ENCODE measurements at regions not wholly inside any gene's neighbourhood (a gene's known extent, or its start where the extent isn't known, plus 50 kb on each side); places are given as distances from the start of the nearest gene placed in this dataset.

DNA sequence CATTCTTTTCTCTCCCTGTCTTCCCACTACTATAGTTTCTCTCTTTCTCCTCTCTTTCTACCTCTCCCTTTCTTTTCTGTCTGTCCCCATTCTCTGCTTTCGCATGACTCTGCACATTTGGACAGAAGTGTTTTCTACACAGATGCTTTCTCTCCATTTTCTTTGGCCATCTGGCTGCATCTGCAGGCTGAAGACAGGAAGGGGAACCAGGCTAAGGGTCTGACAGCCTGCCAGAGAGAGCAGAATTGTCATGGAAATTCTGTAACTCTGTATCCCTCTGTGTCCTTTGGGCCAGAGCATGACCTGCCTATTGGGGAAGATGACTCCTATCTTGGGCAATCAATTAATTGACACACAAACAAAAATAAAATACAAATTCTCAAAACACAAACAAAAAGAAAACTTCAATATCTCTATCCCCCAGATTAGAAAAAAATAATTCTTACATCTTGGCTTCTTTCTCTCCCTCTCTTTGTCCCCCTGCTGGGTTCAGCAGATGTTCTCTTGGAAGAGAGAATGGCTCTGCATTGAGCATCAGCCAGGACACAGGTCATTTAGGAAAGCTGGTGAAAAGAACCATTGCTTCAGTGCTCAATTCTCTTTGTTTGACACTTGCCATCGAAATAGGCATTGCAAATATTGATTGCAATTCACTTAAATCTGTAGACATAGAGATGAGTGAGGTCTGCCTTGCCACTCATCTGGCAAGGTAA, 415.9 kb upstream of the KLF4 start:
- no peaks in the 10 kb centered on the region for H3K36me3 ChIP-seq
- no peak overlapping the region for H3K4me3 ChIP-seq
- no peaks in the 10 kb centered on the region for H3K4me1 ChIP-seq (replicated peaks)
- no peaks in the 10 kb centered on the region for H3K27me3 ChIP-seq (replicated peaks)
- H3K27ac ChIP-seq = no peak overlapping the region
- H3K9me3 ChIP-seq (replicated peaks) = no peaks in the 10 kb centered on the region
- DNase-seq (ENCODE audit: low read depth in 1 of 2, low spot score in 2 of 2) = no peak

DNA sequence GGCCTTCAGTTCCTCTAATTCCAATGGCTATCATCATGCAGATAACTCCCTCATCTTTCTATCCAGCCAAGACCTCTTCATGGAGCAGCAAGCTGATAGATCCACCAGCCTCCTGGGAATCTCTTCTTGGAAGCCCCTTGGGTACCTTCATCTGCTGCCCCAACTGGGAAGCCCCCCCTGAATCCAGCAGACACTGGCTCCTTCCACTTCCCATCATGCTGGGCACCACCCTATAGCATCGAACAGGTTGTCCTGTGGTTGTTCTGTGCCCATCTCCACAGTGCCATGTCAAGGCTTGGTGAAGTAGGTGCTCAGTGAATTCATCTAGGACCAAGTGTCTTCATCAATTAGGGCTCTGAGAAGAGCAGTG, 410.4 kb upstream of the KLF4 start:
- no peaks in the 10 kb centered on the region for H3K36me3 ChIP-seq
- DNase-seq (ENCODE audit: low read depth in 1 of 2, low spot score in 2 of 2) = no peak
- H3K4me3 ChIP-seq = no peak overlapping the region
- H3K27me3 ChIP-seq (replicated peaks) = no peaks in the 10 kb centered on the region
- no peaks in the 10 kb centered on the region for H3K9me3 ChIP-seq (replicated peaks)
- no peak overlapping the region for H3K27ac ChIP-seq
- no peaks in the 10 kb centered on the region for H3K4me1 ChIP-seq (replicated peaks)

DNA sequence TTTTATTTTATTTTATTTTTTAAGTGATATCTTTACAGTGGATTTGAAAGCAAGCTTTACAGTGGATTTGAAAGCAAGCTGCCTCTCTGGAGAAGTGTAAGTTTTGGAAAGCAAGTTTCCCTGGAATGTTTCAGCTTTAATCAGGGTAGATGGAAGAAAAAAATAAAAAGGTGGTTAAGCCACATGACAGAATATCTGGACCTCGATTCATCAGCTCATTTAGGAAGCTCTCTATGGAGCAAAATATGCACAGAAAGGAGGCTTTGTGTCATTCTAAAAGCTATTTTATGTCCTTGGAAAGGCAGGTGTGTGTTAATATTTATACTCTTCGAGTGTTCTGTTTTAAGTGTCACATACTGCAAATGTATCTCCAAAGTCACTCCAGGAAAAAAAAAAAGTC, 409.2 kb upstream of the KLF4 start:
- no peaks in the 10 kb centered on the region for H3K9me3 ChIP-seq (replicated peaks)
- H3K27ac ChIP-seq = no peak overlapping the region
- no peaks in the 10 kb centered on the region for H3K27me3 ChIP-seq (replicated peaks)
- DNase-seq (ENCODE audit: low read depth in 1 of 2, low spot score in 2 of 2) = no peak
- H3K4me3 ChIP-seq = no peak overlapping the region
- H3K36me3 ChIP-seq = no peaks in the 10 kb centered on the region
- H3K4me1 ChIP-seq (replicated peaks) = no peaks in the 10 kb centered on the region

DNA sequence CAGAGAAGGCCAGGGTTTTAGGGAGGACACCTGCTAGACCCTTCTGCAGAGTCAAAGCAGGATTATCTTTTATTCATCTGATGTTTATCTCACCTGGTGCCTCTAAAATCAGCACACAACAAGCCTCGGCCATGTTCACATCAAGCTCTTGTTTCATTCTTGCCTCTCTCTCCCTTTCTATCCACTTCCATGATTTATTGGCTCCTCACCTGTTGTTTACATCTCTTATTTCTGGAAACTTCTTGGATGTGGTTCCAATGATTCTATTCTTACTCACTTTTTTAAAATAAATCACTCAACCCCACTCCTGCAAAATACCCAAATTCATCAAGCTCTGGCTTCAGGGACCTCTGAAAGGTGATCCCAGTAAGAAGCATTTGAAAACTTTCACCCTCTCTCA, 407.0 kb upstream of the KLF4 start:
- DNase-seq (ENCODE audit: low read depth in 1 of 2, low spot score in 2 of 2) = no peak
- Histone ChIP-seq H3K4me1 (replicated peaks) (no peaks in the 10 kb centered on the region), H3K4me3 (no peak overlapping the region), H3K9me3 (replicated peaks) (no peaks in the 10 kb centered on the region), H3K27ac (no peak overlapping the region), H3K27me3 (replicated peaks) (no peaks in the 10 kb centered on the region), H3K36me3 (no peaks in the 10 kb centered on the region)

DNA sequence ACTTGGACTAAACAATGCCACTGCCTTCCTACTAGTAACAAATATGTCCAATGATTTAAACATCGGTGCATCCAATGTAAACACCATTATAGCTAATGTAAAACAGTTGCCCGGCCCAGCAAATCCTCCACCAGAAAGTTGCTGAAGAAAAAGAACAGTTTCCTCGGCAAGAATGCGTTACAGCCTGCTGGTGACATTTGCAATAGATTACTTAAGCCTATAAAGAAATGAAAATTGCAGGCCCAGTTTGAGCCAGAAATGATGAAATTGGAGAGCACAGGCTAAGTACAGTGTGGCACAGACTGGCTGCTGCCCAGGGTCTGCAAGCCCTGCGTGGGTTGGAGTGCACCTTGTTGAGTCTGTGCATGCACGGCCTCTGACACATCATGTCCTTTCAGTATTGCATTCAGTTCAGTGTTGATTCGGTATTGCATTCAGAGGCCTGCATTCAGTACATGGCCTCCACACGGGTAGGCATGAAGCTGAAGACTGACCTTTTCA, 406.0 kb upstream of the KLF4 start:
- no peaks in the 10 kb centered on the region for H3K36me3 ChIP-seq
- H3K9me3 ChIP-seq (replicated peaks) = no peaks in the 10 kb centered on the region
- H3K27ac ChIP-seq = no peak overlapping the region
- no peaks in the 10 kb centered on the region for H3K4me1 ChIP-seq (replicated peaks)
- no peak overlapping the region for H3K4me3 ChIP-seq
- DNase-seq (ENCODE audit: low read depth in 1 of 2, low spot score in 2 of 2) = no peak
- no peaks in the 10 kb centered on the region for H3K27me3 ChIP-seq (replicated peaks)

DNA sequence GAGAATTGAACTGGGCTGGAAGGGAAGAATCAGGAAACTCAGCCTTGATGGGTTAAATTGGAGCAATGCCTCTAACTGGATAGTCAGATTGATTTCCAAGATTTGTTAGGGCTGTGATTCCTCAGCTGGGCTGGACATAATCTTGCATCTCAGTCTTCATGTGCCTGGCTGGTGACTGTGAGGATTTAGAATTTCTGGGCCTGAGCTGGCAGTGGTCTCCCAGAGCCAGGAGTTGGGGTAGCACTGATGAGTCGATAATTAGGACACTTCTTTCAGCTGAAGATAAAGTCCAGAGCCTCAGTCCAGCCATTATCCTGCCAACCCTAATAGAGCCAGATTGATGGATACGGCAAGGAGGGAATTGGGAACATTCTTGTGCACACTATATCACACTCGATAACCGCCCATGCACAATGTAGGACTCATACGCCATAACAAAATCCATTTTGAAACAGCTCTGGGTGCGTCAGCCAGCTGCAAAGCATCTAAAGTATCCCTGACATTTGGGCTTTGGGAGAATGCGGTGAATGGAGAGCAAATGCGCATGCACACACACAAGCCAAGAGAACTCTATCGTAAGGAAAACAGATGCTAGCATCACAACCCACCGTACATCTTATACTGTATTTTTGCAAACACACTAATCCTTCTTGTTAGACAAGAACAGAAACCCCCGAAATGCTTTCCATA, 405.1 kb upstream of the KLF4 start:
- Histone ChIP-seq H3K4me3 (no peak overlapping the region), H3K27me3 (replicated peaks) (no peaks in the 10 kb centered on the region), H3K9me3 (replicated peaks) (no peaks in the 10 kb centered on the region), H3K4me1 (replicated peaks) (no peaks in the 10 kb centered on the region), H3K36me3 (no peaks in the 10 kb centered on the region), H3K27ac (no peak overlapping the region)
- DNase-seq (ENCODE audit: low read depth in 1 of 2, low spot score in 2 of 2) = no peak

DNA sequence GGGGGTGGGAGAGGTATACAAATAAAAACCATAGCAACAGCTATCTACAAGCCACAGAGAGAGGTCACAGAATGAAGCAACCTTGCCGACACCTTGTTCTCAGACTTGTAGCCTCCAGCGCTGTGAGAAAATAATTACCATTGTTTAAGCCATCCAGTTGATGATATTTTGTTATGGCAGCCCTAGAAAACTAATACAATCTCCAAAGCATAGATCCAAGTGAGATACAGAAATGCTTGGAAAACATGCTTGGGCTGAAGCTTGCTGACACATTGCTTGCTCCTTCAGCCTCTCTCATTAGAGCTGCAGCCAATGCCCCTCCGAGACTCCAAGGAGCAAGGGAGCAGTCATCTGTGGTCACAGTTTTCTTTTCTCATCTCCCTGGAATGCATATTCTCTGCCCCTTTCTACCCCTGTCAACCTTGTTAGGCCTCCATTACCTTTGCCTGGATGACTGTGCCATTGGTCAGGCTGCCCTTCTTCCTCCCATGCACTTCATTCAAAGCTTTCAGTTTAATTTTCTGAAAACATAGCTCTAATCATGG, 401.4 kb upstream of the KLF4 start:
- Histone ChIP-seq H3K4me3 (no peak overlapping the region), H3K9me3 (replicated peaks) (no peaks in the 10 kb centered on the region), H3K27me3 (replicated peaks) (no peaks in the 10 kb centered on the region), H3K27ac (no peak overlapping the region), H3K4me1 (replicated peaks) (no peaks in the 10 kb centered on the region), H3K36me3 (no peaks in the 10 kb centered on the region)
- DNase-seq (ENCODE audit: low read depth in 1 of 2, low spot score in 2 of 2) = no peak

DNA sequence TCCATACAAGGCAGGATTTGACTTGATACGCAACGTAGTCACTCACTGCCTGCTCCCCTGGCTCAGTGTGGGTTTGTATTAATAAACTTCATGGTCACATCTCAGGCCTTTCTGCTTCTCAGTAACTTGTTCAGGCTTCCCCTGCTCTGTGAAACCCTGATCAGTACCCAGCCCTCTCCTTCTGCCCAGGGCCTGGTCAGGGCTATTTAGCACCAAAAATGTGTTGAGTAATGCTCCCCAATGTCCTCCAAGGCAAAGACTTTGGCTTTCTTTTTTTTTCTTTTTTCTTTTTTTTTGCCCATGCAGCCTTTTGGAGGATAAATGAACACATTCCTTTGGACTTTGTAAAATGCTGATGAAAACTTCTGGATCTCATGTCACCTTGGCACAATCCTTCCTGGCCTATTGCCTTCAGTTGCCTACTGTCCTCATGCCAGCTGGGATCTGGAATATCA, 399.2 kb upstream of the KLF4 start:
- Histone ChIP-seq H3K9me3 (replicated peaks) (no peaks in the 10 kb centered on the region), H3K36me3 (no peaks in the 10 kb centered on the region), H3K4me1 (replicated peaks) (no peaks in the 10 kb centered on the region), H3K27me3 (replicated peaks) (no peaks in the 10 kb centered on the region), H3K27ac (no peak overlapping the region), H3K4me3 (no peak overlapping the region)
- DNase-seq (ENCODE audit: low read depth in 1 of 2, low spot score in 2 of 2) = no peak

DNA sequence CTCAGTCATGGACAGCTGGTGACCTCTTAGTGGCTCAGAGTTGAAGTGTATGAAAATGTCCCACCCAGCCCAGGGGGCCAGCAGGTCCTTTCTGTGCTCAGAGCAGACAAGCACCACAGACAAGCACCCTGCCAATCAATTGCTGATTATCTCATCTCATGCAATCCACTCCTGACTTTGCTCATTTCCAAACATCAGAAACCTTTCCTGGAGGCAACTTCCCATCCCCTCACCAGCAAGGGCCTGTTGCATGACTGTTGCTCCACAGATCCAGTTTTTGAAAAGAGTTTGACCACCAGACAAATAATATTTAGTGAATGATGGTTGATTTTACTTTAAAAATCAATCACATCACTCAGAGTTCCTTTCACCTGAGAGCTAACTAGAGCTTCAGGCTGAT, 397.3 kb upstream of the KLF4 start:
- Histone ChIP-seq H3K36me3 (no peaks in the 10 kb centered on the region), H3K4me1 (replicated peaks) (no peaks in the 10 kb centered on the region), H3K9me3 (replicated peaks) (no peaks in the 10 kb centered on the region), H3K27ac (no peak overlapping the region), H3K27me3 (replicated peaks) (no peaks in the 10 kb centered on the region), H3K4me3 (no peak overlapping the region)
- DNase-seq (ENCODE audit: low read depth in 1 of 2, low spot score in 2 of 2) = no peak

DNA sequence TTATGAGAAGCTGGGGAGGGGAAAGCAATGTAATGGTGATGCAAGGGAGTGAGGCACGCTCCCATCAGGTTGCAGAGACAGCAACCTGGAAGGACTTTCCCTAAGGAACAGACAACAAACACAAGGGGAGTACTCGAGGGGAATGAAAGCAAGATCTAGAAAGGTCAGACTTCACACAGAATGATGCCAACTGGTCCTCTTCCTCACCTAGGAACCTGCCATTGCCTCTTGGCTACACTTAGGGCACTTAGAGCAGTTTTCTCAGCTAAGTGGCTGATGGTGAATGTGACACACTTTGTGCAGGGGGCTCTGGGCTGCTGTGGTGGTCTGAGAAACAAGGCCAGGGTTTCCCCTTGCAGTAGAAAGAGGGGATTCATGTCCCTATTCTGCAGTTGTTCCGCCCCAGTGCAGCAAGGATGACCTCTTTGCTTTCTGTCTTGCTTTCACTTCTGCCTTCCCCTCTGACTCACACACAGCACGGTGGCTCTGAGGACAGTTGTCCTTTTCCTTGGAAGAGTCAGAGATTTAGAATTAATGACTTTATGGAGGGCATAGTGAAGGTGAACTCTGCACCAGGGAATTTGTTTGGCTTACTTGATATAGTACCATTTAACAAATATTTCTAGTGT, 394.0 kb upstream of the KLF4 start:
- no peak overlapping the region for H3K4me3 ChIP-seq
- DNase-seq (ENCODE audit: low read depth in 1 of 2, low spot score in 2 of 2) = no peak
- no peaks in the 10 kb centered on the region for H3K9me3 ChIP-seq (replicated peaks)
- H3K27me3 ChIP-seq (replicated peaks) = no peaks in the 10 kb centered on the region
- H3K27ac ChIP-seq = no peak overlapping the region
- H3K36me3 ChIP-seq = no peaks in the 10 kb centered on the region
- H3K4me1 ChIP-seq (replicated peaks) = no peaks in the 10 kb centered on the region

DNA sequence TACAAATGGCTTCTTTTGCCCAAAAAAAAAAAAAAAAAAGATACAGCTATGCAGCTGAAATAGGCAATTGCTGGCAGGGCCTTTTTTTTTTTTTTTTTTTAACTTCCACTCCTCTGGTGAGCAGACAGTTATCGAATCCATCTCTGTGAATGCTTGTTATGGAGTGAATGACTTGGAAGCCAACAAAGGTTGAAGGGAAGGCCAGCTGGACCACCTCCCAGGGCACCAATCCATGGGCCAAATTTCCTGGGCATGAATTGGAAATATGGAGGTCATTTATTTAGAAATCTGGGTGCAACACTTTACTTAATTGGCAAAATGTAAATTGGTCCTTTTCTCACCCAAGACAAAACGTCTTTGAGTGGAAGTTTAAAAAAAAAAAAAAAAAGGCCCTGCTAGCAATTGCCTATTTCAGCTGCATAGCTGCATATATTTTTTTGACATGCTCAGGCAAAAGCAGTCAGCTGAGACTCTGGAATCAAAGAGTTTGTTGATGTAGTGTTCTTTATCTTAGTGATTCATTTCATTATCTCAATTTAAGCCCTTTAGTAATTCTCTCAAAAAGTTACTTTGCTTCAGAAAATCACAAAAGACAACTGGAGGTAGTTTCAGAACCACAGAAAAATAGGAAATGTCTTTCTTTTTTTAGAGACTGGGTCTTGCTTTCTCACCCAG, 392.2 kb upstream of the KLF4 start:
- H3K4me3 ChIP-seq = no peak overlapping the region
- no peak overlapping the region for H3K27ac ChIP-seq
- no peaks in the 10 kb centered on the region for H3K9me3 ChIP-seq (replicated peaks)
- H3K27me3 ChIP-seq (replicated peaks) = no peaks in the 10 kb centered on the region
- no peak for DNase-seq (ENCODE audit: low read depth in 1 of 2, low spot score in 2 of 2)
- H3K36me3 ChIP-seq = no peaks in the 10 kb centered on the region
- no peaks in the 10 kb centered on the region for H3K4me1 ChIP-seq (replicated peaks)

DNA sequence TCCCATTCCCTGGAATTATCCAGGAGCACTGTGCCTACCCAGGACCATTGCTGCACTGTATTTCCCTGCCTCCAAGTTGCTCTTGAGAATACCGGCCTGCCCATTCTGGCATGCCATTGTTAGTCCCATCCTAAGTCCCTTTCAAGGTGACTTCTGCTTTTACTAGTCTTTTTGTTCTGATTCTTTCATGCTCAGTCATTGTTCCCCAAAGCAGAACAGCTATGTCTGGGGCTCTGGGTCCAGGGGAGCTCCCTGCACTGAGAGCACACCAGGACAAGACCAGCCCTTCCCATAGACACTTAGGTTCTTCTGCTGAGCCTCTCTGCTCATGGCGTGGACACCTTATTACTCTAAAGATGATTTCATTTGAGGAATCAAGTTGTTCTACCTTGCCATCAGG, 388.9 kb upstream of the KLF4 start:
- no peak for DNase-seq (ENCODE audit: low read depth in 1 of 2, low spot score in 2 of 2)
- no peak overlapping the region for H3K27ac ChIP-seq
- no peaks in the 10 kb centered on the region for H3K4me1 ChIP-seq (replicated peaks)
- H3K9me3 ChIP-seq (replicated peaks) = no peaks in the 10 kb centered on the region
- H3K4me3 ChIP-seq = no peak overlapping the region
- no peaks in the 10 kb centered on the region for H3K27me3 ChIP-seq (replicated peaks)
- H3K36me3 ChIP-seq = no peaks in the 10 kb centered on the region

DNA sequence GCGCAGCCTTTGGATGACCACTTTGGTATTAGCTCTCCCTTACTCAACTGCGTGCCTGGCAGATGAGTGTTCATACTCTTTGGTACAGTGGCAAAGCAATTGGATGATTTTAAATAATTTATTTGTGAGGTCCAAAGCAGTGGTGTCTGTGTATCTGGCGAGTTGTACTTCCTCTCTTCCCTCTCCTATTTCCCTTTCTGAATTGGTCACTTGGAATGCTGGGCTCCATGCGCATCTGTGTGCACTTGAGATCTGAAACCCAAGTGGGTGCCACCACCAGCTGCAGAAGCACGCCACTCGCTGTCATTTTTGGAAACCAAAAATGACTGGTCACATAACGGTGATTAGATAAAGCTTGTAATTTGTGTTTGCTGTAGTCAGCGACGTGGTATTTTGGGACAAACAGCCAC, 386.0 kb upstream of the KLF4 start:
- Histone ChIP-seq H3K9me3 (replicated peaks) (no peaks in the 10 kb centered on the region), H3K4me3 (no peak overlapping the region), H3K27me3 (replicated peaks) (no peaks in the 10 kb centered on the region), H3K4me1 (replicated peaks) (no peaks in the 10 kb centered on the region), H3K36me3 (no peaks in the 10 kb centered on the region), H3K27ac (no peak overlapping the region)
- no peak for DNase-seq (ENCODE audit: low read depth in 1 of 2, low spot score in 2 of 2)
